ENCODE measurements at regions not wholly inside any gene's neighbourhood (a gene's known extent, or its start where the extent isn't known, plus 50 kb on each side); places are given as distances from the start of the nearest gene placed in this dataset.

GRCh38 chr7:109695419-109695818 lies 1125.7 kb downstream of the DNAJB9 start:
- Histone ChIP-seq H3K9me3 (ENCODE audit: control insufficient read depth in 4 of 4, low read length in 3 of 4) (peaks cover 0 to 5% (median 0%) of the 10 kb centered on the region in 4 donors), H3K4me3 (ENCODE audit: low read depth in 1 of 3, low read length in 3 of 3) (no peak overlapping the region), H3K27ac (ENCODE audit: low read depth in 1 of 2, low read length in 2 of 2) (no peak overlapping the region), H3K4me1 (ENCODE audit: control insufficient read depth in 4 of 4, insufficient read depth in 4 of 4, low read length in 3 of 4) (no peaks in the 10 kb centered on the region), H3K9ac (ENCODE audit: low read depth in 1 of 2, low read length in 2 of 2) (no peak overlapping the region), H3K27me3 (ENCODE audit: control insufficient read depth in 4 of 4, insufficient read depth in 4 of 4, low read length in 3 of 4) (no peaks in the 10 kb centered on the region), H3K36me3 (ENCODE audit: control insufficient read depth in 4 of 4, insufficient read depth in 3 of 4, low read depth in 1 of 4, low read length in 3 of 4) (no peaks in the 10 kb centered on the region)
- DNase-seq (ENCODE audit: low spot score): no peak
- TF ChIP-seq ZBTB33 (IDR thresholded peaks at IDR 0.05) (no peak), HNF4A (conservative IDR thresholded peaks at IDR 0.05) (no peak), GABPA (IDR thresholded peaks at IDR 0.05 in 1 of 2, conservative IDR thresholded peaks at IDR 0.05 in 1 of 2) (no peak), ATF3 (IDR thresholded peaks at IDR 0.05) (no peak), RXRA (IDR thresholded peaks at IDR 0.05) (no peak), EGR1 (IDR thresholded peaks at IDR 0.05; ENCODE audit: low read depth in 2 of 2) (no peak), JUND (IDR thresholded peaks at IDR 0.05) (no peak), SP1 (IDR thresholded peaks at IDR 0.05) (no peak), YY1 (IDR thresholded peaks at IDR 0.05) (no peak), FOXA2 (IDR thresholded peaks at IDR 0.05) (no peak), HNF4G (IDR thresholded peaks at IDR 0.05) (no peak), FOXA1 (IDR thresholded peaks at IDR 0.05) (no peak), MAX (IDR thresholded peaks at IDR 0.05) (no peak), TAF1 (conservative IDR thresholded peaks at IDR 0.05) (no peak), RAD21 (IDR thresholded peaks at IDR 0.05) (no peak)

GRCh38 chr7:109696723-109697122 lies 1127.0 kb downstream of the DNAJB9 start:
- H3K4me1 ChIP-seq (ENCODE audit: control insufficient read depth in 4 of 4, insufficient read depth in 4 of 4, low read length in 3 of 4): no peaks in the 10 kb centered on the region
- H3K9me3 ChIP-seq (ENCODE audit: control insufficient read depth in 4 of 4, low read length in 3 of 4): peaks cover 0 to 5% (median 0%) of the 10 kb centered on the region in 4 donors
- H3K4me3 ChIP-seq (ENCODE audit: low read depth in 1 of 3, low read length in 3 of 3): no peak overlapping the region
- no peak overlapping the region for H3K27ac ChIP-seq (ENCODE audit: low read depth in 1 of 2, low read length in 2 of 2)
- WGBS: 83% methylated on average over 1 of the region's 1 CpG
- TF ChIP-seq REST (IDR thresholded peaks at IDR 0.05) (no peak), YY1 (IDR thresholded peaks at IDR 0.05) (no peak), JUND (IDR thresholded peaks at IDR 0.05) (no peak), EGR1 (IDR thresholded peaks at IDR 0.05; ENCODE audit: low read depth in 2 of 2) (no peak), GABPA (IDR thresholded peaks at IDR 0.05 in 1 of 2, conservative IDR thresholded peaks at IDR 0.05 in 1 of 2) (no peak), FOXA1 (IDR thresholded peaks at IDR 0.05) (no peak), TAF1 (conservative IDR thresholded peaks at IDR 0.05) (no peak), FOXA2 (IDR thresholded peaks at IDR 0.05) (no peak), NR2F2 (IDR thresholded peaks at IDR 0.05) (no peak)
- no peak overlapping the region for H3K9ac ChIP-seq (ENCODE audit: low read depth in 1 of 2, low read length in 2 of 2)
- no peaks in the 10 kb centered on the region for H3K27me3 ChIP-seq (ENCODE audit: control insufficient read depth in 4 of 4, insufficient read depth in 4 of 4, low read length in 3 of 4)
- no peak for DNase-seq (ENCODE audit: low spot score)
- H3K36me3 ChIP-seq (ENCODE audit: control insufficient read depth in 4 of 4, insufficient read depth in 3 of 4, low read depth in 1 of 4, low read length in 3 of 4): no peaks in the 10 kb centered on the region

Measured in liver (tissue), 7 donors.